Activated B cell treated with CpG ODN at 0.5 μM for 24 hours (primary cell): ENCODE measurements at regions not wholly inside any gene's neighbourhood (a gene's known extent, or its start where the extent isn't known, plus 50 kb on each side); places are given as distances from the start of the nearest gene placed in this dataset.

ENCODE experiments used
- ATAC-seq: fragments of 200-7000 bp; cut with Tn5 transposase; one replicate; pipeline ENCODE4 v1.10.0; 2021; ENCODE audit warnings: low read depth, mild to moderate bottlenecking, moderate library complexity
- CTCF ChIA-PET: fragments of 350-600 bp; sonication (Branson Sonifier 250); formaldehyde crosslinking; loops from one replicate; lab custom pipeline; 2021; ENCODE audit warnings: antibody characterized with exemption; lab: Charles Lee
- POLR2A ChIA-PET: fragments of 350-600 bp; sonication (Branson Sonifier 250); formaldehyde crosslinking; loops from one replicate; lab custom pipeline; 2021; ENCODE audit warnings: antibody characterized with exemption; lab: Charles Lee
- DNase-seq: peaks from one replicate; pipeline ENCODE4 v3.0.0; 2022
- H3K27ac Mint-ChIP-seq: one replicate; pipeline ENCODE4 v1.8.0; 2020; ENCODE audit warnings: mixed read lengths
- H3K27me3 Mint-ChIP-seq: one replicate; pipeline ENCODE4 v1.8.0; 2021; ENCODE audit warnings: mixed read lengths
- H3K36me3 Mint-ChIP-seq: one replicate; pipeline ENCODE4 v1.8.0; 2021; ENCODE audit warnings: low read depth, mixed read lengths
- H3K4me1 Mint-ChIP-seq: one replicate; pipeline ENCODE4 v1.8.0; 2021; ENCODE audit warnings: mixed read lengths
- H3K4me3 Mint-ChIP-seq: one replicate; pipeline ENCODE4 v1.8.0; 2020; ENCODE audit warnings: mild to moderate bottlenecking, mixed read lengths
- H3K9me3 Mint-ChIP-seq: one replicate; pipeline ENCODE4 v1.8.0; 2020; ENCODE audit warnings: mixed read lengths
- intact Hi-C: fragments of 100-400 bp; cut with micrococcal nuclease; formaldehyde crosslinking; loops from one replicate; pipeline ENCODE4 v1.15.1; 2024
- TF ChIP-seq, protein P1 (sequence below): fragments of 200-600 bp; IDR thresholded peaks from one replicate; pipeline ENCODE4 v1.8.0; 2022; ENCODE audit warnings: antibody characterized with exemption, mild to moderate bottlenecking

DNA sequence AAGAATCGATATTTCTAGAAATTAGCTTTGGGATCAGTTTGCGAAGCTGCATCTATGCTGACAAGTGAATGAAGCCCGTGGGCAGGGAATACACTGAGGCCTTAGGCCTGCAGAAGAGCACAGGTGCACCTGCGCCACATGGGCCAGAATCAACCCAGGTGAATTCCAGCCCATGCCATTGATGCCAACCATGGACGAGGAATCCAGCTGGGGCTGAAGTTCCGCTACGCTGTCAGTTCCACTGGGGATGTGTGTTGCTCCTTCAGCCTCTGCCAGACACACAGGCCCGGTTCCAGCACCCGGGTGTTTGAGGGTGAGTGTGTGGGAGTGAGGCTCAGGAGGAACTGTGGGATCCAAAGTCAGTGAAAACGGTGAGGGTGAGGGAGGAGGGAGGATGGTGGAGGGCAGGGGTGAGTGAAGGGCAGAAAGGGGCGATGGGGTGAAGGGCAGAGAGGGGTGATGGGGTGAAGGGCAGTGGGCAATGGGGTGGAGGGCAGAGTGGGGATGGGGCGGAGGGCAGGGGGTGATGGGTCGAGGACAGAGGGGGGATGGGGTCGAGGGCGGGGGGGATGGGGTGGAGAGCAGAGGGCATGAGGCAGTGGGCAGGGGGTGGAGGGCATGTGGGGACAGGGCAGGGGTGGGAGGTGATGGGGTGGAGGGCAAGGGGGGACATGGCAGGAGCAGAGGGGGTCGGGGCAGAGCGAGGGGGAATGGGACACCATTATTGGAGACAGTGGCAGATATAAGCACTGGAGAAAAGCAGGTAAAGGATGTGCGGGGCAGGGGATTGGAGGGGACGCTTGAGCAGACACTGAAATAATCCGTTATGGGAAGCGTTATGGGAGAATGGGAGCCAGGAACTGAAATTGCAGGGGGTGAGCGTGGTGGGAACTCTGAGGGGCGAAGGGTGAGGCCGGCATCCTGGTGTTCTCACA is 931.6 kb downstream of the BRD1 start:
- no peak for DNase-seq
- H3K27ac Mint-ChIP-seq, result no peak overlapping the region
- no peaks in the 10 kb centered on the region for H3K36me3 Mint-ChIP-seq
- no peaks in the 10 kb centered on the region for H3K9me3 Mint-ChIP-seq
- TF ChIP-seq, protein P1, sequence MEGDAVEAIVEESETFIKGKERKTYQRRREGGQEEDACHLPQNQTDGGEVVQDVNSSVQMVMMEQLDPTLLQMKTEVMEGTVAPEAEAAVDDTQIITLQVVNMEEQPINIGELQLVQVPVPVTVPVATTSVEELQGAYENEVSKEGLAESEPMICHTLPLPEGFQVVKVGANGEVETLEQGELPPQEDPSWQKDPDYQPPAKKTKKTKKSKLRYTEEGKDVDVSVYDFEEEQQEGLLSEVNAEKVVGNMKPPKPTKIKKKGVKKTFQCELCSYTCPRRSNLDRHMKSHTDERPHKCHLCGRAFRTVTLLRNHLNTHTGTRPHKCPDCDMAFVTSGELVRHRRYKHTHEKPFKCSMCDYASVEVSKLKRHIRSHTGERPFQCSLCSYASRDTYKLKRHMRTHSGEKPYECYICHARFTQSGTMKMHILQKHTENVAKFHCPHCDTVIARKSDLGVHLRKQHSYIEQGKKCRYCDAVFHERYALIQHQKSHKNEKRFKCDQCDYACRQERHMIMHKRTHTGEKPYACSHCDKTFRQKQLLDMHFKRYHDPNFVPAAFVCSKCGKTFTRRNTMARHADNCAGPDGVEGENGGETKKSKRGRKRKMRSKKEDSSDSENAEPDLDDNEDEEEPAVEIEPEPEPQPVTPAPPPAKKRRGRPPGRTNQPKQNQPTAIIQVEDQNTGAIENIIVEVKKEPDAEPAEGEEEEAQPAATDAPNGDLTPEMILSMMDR, result no peak
- intact Hi-C loops, result no loop called here
- ATAC-seq, result no peak
- POLR2A ChIA-PET, result no interaction called here
- CTCF ChIA-PET, result no interaction called here
- no peak overlapping the region for H3K4me3 Mint-ChIP-seq
- H3K27me3 Mint-ChIP-seq, result no peaks in the 10 kb centered on the region
- no peaks in the 10 kb centered on the region for H3K4me1 Mint-ChIP-seq

DNA sequence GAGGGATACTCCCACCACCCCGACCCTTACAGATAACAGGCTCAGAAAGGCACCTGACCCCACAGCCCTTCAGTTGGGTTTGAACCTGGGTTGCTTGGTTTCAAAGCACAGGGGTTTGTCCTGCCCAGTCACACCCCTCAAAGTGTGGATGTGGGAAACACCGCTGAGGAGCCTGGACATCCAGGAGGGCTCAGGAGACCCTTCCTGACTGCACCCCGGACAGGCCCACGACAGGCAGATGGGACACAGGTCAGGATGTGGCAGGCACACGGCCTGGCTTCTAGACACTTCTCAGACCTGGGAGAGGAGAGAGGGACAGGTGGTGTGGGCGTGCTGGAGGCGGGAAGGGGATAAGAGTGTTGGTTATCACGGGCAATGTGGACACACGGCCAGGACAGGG is 932.3 kb downstream of the BRD1 start:
- DNase-seq, result no peak
- Mint-ChIP-seq H3K9me3 (no peaks in the 10 kb centered on the region), H3K36me3 (no peaks in the 10 kb centered on the region), H3K27me3 (no peaks in the 10 kb centered on the region), H3K4me3 (no peak overlapping the region), H3K27ac (no peak overlapping the region), H3K4me1 (no peaks in the 10 kb centered on the region)
- intact Hi-C loops, result no loop called here
- TF ChIP-seq, protein P1, result no peak
- POLR2A ChIA-PET, result no interaction called here
- ATAC-seq, result no peak
- CTCF ChIA-PET, result no interaction called here

DNA sequence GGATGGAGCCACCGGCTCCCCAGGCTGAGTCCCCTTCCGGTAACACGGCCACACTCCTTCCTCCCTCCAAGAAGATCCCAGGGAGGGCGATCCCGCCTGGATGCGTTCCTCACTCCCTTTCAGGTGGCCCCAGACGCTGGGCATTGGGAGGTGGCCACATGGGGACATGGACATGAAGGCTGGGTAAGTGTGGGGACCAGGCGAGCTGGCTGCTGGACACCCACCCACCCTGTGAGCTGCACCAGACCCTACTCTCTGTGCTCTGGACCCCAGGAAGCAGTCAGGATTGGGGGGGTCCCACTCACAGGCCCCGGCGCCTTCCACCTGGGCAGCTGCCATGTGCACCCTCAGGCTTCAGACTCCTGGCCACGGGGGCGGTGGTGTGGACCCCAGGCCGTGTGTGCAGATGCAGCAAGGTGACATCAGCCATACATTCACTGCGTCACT is 932.8 kb downstream of the BRD1 start:
- intact Hi-C loops, result no loop called here
- TF ChIP-seq, protein P1, result no peak
- DNase-seq, result no peak
- Mint-ChIP-seq H3K36me3 (no peaks in the 10 kb centered on the region), H3K27ac (no peak overlapping the region), H3K27me3 (no peaks in the 10 kb centered on the region), H3K9me3 (no peaks in the 10 kb centered on the region), H3K4me3 (no peak overlapping the region), H3K4me1 (no peaks in the 10 kb centered on the region)
- ChIA-PET POLR2A (no interaction called here), CTCF (no interaction called here)
- ATAC-seq, result no peak

DNA sequence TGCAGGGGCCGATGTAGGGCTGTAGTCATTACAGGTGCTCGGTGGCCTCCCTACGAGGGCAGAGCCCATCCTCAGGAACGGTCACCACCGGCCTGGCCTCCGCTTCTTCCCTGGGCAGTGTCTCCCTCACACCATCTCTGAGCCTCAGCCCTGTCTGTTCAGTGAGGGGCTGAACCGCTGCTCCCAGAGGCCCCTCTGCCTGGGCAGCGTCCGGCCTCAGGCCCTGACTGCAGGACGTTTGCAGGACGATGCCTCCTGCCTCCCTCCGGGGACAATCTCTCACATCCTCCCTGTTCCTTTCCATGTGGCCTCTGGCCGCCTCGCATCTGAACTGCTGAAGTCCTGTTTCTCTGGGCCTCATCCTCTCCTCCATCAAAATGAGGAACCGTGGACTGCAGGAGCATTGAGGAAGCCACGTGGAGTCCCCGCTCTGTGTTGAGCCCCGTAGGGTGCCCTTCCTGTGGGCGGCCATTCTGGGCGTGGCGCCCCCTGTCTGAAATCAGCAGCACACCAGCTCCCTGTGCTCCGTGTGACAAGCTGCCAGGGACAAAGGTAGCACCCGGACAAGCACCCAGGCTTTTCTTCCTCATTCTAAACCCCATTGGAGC is 933.5 kb downstream of the BRD1 start:
- Mint-ChIP-seq H3K4me3 (no peak overlapping the region), H3K36me3 (no peaks in the 10 kb centered on the region), H3K4me1 (no peaks in the 10 kb centered on the region), H3K9me3 (no peaks in the 10 kb centered on the region), H3K27me3 (no peaks in the 10 kb centered on the region), H3K27ac (no peak overlapping the region)
- TF ChIP-seq, protein P1, result no peak
- intact Hi-C loops, result no loop called here
- DNase-seq, result no peak
- ATAC-seq, result no peak
- ChIA-PET CTCF (no interaction called here), POLR2A (no interaction called here)

DNA sequence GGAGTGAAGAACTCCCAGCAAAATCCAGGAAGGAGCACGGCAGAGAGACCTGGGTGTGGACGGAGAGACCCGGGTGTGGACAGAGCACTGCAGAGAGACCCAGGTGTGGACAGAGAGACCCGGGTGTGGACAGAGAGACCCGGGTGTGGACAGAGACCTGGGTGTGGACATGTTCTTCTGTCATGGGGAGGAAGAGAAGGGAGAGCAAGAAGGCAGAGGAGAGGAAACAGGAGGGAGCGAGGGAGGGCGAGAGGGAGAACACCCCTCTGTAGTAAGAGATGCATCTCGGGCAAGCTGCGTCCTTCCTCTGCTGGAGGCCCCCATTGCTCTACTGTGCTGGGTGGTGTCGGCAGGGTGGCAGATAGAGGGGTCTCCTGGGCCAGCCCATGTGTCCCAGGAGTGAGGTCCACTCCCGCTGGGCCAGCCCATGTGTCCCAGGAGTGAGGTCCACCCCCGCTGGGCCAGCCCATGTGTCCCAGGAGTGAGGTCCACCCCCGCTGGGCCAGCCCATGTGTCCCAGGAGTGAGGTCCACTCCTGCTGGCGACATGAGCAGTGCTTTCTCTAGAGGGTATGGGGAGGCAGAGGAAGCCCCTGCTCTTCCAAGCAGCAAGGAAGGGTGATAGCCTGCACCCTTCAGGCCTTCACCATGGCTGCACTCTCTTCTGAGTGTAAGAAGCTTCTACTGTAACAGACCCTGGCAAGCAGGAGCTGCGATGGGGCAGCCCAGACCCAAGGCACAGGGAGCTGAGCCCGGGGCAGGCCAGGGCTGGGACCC is 934.2 kb downstream of the BRD1 start:
- TF ChIP-seq, protein P1, result no peak
- intact Hi-C loops, result no loop called here
- no peaks in the 10 kb centered on the region for H3K9me3 Mint-ChIP-seq
- no peaks in the 10 kb centered on the region for H3K4me1 Mint-ChIP-seq
- no peak for DNase-seq
- no peak overlapping the region for H3K4me3 Mint-ChIP-seq
- no peak for ATAC-seq
- no peak overlapping the region for H3K27ac Mint-ChIP-seq
- CTCF ChIA-PET, result no interaction called here
- POLR2A ChIA-PET, result no interaction called here
- no peaks in the 10 kb centered on the region for H3K36me3 Mint-ChIP-seq
- no peaks in the 10 kb centered on the region for H3K27me3 Mint-ChIP-seq
